ENCODE measurements at regions not wholly inside any gene's neighbourhood (a gene's known extent, or its start where the extent isn't known, plus 50 kb on each side); places are given as distances from the start of the nearest gene placed in this dataset.

GRCh38 chr7:153400735-153401593 lies 641.4 kb downstream of the ACTR3B start:
- TF ChIP-seq, protein P1, sequence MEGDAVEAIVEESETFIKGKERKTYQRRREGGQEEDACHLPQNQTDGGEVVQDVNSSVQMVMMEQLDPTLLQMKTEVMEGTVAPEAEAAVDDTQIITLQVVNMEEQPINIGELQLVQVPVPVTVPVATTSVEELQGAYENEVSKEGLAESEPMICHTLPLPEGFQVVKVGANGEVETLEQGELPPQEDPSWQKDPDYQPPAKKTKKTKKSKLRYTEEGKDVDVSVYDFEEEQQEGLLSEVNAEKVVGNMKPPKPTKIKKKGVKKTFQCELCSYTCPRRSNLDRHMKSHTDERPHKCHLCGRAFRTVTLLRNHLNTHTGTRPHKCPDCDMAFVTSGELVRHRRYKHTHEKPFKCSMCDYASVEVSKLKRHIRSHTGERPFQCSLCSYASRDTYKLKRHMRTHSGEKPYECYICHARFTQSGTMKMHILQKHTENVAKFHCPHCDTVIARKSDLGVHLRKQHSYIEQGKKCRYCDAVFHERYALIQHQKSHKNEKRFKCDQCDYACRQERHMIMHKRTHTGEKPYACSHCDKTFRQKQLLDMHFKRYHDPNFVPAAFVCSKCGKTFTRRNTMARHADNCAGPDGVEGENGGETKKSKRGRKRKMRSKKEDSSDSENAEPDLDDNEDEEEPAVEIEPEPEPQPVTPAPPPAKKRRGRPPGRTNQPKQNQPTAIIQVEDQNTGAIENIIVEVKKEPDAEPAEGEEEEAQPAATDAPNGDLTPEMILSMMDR (IDR thresholded peaks at IDR 0.05): no peak
- TF ChIP-seq POLR2AphosphoS5 (IDR thresholded peaks at IDR 0.05) (no peak), POLR2A (IDR thresholded peaks at IDR 0.05) (no peak)
